ENCODE measurements at regions not wholly inside any gene's neighbourhood (a gene's known extent, or its start where the extent isn't known, plus 50 kb on each side); places are given as distances from the start of the nearest gene placed in this dataset.

DNA sequence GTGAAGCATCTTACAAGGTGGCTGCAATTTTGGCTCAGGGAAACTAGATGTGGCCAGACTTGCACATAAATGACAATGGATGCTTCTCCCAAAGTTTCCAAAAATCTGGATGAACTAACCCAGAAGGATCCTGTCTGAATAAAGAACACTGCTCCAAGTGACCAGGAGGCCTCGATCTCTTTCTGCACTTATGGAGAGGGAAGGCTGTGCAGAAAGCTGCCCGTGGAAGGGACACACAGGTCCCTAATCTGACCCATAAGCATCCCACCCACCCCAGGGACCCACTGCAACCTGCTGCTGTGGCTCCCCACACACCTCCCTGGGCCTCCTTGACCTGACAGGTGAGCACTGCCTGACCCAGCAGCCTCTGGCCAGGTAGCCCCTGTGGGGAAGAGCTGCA, 74.6 kb upstream of the SEC14L1 start:
- TF ChIP-seq, protein P1, sequence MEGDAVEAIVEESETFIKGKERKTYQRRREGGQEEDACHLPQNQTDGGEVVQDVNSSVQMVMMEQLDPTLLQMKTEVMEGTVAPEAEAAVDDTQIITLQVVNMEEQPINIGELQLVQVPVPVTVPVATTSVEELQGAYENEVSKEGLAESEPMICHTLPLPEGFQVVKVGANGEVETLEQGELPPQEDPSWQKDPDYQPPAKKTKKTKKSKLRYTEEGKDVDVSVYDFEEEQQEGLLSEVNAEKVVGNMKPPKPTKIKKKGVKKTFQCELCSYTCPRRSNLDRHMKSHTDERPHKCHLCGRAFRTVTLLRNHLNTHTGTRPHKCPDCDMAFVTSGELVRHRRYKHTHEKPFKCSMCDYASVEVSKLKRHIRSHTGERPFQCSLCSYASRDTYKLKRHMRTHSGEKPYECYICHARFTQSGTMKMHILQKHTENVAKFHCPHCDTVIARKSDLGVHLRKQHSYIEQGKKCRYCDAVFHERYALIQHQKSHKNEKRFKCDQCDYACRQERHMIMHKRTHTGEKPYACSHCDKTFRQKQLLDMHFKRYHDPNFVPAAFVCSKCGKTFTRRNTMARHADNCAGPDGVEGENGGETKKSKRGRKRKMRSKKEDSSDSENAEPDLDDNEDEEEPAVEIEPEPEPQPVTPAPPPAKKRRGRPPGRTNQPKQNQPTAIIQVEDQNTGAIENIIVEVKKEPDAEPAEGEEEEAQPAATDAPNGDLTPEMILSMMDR (IDR thresholded peaks at IDR 0.05) = no peak
- TF ChIP-seq, protein P2, sequence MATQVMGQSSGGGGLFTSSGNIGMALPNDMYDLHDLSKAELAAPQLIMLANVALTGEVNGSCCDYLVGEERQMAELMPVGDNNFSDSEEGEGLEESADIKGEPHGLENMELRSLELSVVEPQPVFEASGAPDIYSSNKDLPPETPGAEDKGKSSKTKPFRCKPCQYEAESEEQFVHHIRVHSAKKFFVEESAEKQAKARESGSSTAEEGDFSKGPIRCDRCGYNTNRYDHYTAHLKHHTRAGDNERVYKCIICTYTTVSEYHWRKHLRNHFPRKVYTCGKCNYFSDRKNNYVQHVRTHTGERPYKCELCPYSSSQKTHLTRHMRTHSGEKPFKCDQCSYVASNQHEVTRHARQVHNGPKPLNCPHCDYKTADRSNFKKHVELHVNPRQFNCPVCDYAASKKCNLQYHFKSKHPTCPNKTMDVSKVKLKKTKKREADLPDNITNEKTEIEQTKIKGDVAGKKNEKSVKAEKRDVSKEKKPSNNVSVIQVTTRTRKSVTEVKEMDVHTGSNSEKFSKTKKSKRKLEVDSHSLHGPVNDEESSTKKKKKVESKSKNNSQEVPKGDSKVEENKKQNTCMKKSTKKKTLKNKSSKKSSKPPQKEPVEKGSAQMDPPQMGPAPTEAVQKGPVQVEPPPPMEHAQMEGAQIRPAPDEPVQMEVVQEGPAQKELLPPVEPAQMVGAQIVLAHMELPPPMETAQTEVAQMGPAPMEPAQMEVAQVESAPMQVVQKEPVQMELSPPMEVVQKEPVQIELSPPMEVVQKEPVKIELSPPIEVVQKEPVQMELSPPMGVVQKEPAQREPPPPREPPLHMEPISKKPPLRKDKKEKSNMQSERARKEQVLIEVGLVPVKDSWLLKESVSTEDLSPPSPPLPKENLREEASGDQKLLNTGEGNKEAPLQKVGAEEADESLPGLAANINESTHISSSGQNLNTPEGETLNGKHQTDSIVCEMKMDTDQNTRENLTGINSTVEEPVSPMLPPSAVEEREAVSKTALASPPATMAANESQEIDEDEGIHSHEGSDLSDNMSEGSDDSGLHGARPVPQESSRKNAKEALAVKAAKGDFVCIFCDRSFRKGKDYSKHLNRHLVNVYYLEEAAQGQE (IDR thresholded peaks at IDR 0.05; ENCODE audit: low read depth, low read length) = no peak
- TF ChIP-seq FOSL2 (IDR thresholded peaks at IDR 0.05; ENCODE audit: borderline replicate concordance, low read depth) (no peak), EP300 (IDR thresholded peaks at IDR 0.05; ENCODE audit: borderline replicate concordance in 1 of 2, low read depth in 1 of 2, low read length in 1 of 2) (no peak), TCF12 (IDR thresholded peaks at IDR 0.05) (no peak), FOXM1 (IDR thresholded peaks at IDR 0.05; ENCODE audit: low read depth) (no peak), GABPA (IDR thresholded peaks at IDR 0.05; ENCODE audit: low read depth) (no peak), ELF1 (IDR thresholded peaks at IDR 0.05) (no peak), POLR2AphosphoS5 (IDR thresholded peaks at IDR 0.05; ENCODE audit: low read depth, low read length) (no peak), RCOR1 (IDR thresholded peaks at IDR 0.05; ENCODE audit: low read length) (no peak), RAD21 (IDR thresholded peaks at IDR 0.05; ENCODE audit: low read length) (no peak), RFX5 (IDR thresholded peaks at IDR 0.05; ENCODE audit: low read length) (no peak), TAF1 (IDR thresholded peaks at IDR 0.05; ENCODE audit: borderline replicate concordance, low read depth, low read length) (no peak)
- TF ChIP-seq, protein P3, sequence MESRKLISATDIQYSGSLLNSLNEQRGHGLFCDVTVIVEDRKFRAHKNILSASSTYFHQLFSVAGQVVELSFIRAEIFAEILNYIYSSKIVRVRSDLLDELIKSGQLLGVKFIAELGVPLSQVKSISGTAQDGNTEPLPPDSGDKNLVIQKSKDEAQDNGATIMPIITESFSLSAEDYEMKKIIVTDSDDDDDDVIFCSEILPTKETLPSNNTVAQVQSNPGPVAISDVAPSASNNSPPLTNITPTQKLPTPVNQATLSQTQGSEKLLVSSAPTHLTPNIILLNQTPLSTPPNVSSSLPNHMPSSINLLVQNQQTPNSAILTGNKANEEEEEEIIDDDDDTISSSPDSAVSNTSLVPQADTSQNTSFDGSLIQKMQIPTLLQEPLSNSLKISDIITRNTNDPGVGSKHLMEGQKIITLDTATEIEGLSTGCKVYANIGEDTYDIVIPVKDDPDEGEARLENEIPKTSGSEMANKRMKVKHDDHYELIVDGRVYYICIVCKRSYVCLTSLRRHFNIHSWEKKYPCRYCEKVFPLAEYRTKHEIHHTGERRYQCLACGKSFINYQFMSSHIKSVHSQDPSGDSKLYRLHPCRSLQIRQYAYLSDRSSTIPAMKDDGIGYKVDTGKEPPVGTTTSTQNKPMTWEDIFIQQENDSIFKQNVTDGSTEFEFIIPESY (IDR thresholded peaks at IDR 0.05; ENCODE audit: borderline replicate concordance, low read depth) = no peak
